ENCODE measurements at regions not wholly inside any gene's neighbourhood (a gene's known extent, or its start where the extent isn't known, plus 50 kb on each side); places are given as distances from the start of the nearest gene placed in this dataset.

DNA sequence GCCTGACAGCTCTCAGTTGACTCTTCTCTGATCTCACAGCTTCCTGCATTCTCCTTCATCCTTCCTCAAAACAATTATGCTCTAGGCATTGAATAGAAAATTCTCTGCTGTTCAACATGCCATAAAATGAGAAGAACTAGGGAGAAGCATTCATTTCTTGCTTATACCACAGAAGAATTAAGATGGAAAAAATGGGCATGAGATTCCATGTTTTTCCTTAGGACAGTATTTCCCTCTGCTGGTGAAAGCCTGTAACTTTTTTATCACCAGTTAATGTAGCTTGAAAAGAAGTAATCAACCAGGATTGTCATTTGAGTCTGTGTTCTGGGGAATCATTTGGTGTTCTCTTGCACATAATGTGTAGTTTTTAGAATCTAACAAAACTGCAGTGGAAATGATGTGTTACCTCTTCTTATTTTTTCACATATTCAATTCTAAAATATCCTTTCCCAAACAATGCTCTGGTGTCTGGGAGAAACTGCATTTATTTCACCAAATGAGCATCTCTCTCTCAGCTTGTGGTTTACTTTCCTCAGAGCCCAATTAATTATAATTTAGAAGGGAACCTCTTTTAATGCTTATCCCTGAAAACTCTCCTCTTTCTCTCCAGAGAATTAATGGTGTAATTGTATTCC, 92.8 kb upstream of the DCBLD2 start:
- DNase-seq (ENCODE audit: low spot score), result peak; percentile 11

DNA sequence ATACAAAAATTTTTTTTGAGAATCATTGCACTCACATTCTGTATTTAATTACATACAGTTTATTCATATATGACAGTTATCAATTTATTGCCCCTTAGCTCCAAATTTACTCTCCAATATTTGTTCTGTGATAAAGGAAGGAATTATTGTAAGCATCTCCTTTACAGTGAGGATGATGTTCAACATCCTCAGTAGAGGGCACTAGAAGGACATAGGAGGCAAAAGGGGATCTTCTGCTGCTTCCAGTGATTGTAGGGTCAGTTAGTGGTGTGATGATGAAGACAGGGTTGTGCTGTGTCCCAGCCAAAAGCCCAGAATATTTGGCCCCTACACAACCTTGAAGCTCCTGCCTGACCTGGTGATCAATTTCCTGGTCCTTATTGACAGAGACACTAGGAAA, 89.9 kb upstream of the DCBLD2 start:
- DNase-seq (ENCODE audit: low spot score), result no peak

DNA sequence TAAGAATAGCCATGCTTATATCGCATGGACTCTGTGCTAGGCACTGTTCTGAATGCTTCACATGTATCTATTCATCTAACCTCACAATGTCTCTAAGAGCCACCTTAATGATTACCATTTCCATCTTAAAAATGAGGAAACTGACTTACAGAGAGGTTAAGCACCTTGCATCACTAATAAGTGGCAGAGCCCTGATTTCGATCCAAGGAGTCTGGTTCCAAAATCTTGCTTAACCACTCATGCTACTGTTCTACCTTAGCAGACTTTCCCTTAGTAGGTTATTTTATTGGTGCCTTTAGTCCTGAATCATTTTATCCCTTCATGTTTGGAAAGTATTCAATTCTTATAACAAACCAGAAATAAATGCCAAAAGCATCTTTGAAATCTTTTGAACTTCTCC, 89.2 kb upstream of the DCBLD2 start:
- DNase-seq (ENCODE audit: low spot score), result no peak

- DNase-seq (ENCODE audit: low spot score), result peak; percentile 51
Measured at GRCh38 chr3:98986073-98986472, 84.6 kb upstream of the DCBLD2 start.

DNA sequence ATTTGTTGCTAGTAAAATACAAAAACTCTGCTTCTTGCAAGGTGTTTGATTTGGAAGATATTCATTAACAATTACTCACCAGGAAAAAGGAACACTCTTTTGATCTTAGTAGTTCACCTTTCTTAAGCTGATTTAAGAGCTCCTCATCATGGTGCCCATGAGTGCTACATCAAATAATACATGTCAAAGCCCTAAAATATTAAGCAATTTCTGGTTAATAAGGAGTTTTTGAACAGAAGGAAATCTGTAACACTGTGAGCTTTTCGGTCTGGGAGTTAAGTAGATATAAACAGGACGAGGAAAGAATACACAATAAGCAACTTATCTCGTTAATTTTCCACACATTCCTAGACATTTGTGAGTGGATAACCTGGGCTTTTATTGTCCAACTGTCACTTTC, 83.9 kb upstream of the DCBLD2 start:
- no peak for DNase-seq (ENCODE audit: low spot score)

- no peak for DNase-seq (ENCODE audit: low spot score)
Measured at GRCh38 chr3:98984024-98984423, 82.5 kb upstream of the DCBLD2 start.

GRCh38 chr3:98982351-98982750, 80.9 kb upstream of the DCBLD2 start:
- DNase-seq (ENCODE audit: low spot score), result no peak

GRCh38 chr3:98980915-98981596, 79.6 kb upstream of the DCBLD2 start:
- peak; percentile 32 for DNase-seq (ENCODE audit: low spot score)

GRCh38 chr3:98979296-98979695, 77.8 kb upstream of the DCBLD2 start:
- DNase-seq (ENCODE audit: low spot score), result no peak

DNA sequence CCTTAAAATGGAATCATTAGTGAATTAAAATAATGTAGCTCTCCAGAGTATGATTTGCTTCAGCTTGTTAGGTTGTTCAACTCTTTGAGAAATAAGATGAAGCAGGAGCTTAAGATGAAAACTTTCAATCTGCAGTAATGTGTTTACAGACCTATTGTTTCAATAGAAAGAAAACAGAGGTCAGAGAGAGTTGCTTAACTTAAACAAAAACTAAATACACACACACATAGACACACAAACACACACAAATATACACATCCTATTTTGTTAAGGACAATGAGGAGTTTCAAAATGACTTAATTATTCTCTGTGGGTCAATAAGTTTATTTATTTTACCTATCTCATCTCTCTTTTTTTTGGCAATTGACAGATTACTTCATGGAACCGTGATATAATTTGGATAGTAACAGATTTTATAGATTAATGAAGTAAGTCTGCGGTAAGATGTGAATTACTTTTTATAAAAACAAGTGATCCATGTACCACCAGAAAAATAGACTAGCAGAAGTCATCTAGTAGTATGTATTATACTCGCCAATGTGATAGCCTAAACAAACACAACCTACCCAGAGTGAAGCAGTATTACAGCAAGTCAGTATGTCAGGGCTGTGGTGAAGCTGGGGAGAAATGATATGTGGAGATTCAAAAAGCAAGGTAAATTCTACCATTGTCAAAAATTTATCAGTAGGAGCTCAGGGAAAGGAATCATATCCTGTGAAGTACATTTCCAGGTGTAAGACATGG, 76.7 kb upstream of the DCBLD2 start:
- no peak for DNase-seq (ENCODE audit: low spot score)

GRCh38 chr3:98977520-98977919, 76.0 kb upstream of the DCBLD2 start:
- peak; percentile 20 for DNase-seq (ENCODE audit: low spot score)

DNA sequence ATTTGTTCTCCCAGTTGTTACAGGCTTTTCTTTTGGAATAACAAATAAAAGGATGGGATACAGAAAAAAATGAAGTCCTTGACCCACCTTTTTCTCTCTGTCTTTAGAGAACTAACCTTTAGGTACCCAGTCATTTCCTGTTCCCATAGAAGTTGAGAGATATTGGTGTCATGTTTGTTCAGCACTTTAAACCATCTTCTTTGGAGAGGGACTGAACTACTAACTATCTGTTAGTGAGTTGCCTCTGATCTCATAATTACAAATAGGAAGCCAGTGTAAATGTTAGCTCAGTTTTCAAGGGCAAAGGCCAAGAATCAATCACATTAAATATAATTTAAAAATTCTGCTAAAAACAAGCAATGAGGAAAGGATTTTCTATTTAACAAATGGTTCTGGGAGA, 72.9 kb upstream of the DCBLD2 start:
- DNase-seq (ENCODE audit: low spot score), result no peak

DNA sequence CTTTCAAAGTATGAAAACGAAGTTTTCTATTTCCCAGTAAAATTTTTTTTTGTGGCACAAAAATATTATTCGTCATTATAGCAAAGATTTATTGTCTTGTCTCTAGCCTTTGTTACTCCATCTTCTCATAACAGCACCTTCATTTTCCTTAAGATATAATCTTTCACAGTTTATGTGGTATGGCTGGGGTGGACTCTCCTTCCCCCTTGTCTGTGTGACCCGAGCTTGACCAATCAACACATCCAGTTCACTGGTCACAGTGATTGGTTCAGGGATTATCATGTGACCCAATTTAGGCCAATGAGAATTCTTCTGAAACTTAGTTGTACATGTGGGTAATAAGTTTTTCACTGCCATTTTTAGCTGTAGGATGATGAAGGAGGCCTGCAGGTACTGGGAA, 71.2 kb upstream of the DCBLD2 start:
- no peak for DNase-seq (ENCODE audit: low spot score)

GRCh38 chr3:98972155-98972554, 70.7 kb upstream of the DCBLD2 start:
- peak; percentile 38 for DNase-seq (ENCODE audit: low spot score)

DNA sequence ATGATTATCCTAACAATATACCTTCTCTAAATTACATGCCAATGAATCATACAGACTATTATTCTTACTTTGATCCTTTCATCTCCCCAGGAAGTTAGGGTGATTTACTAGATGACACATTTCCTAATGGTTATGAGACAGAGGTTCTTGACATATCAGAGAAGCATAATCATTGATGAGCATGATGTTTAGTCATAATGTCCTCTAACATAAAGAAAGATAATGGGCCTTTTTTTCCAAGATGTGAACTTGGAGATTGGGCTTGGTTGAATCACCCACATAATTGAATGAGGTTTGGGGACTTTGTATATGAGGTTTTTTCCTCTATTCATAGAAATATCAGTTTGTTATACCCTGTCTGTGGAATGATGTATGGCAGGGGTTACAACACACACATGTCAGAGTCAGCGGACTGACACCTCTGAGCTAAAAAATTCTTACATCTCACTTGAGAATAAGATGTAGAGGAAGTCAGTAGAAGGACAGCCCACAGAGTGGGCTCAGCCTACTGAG, 69.7 kb upstream of the DCBLD2 start:
- peak; percentile 11 for DNase-seq (ENCODE audit: low spot score)

DNA sequence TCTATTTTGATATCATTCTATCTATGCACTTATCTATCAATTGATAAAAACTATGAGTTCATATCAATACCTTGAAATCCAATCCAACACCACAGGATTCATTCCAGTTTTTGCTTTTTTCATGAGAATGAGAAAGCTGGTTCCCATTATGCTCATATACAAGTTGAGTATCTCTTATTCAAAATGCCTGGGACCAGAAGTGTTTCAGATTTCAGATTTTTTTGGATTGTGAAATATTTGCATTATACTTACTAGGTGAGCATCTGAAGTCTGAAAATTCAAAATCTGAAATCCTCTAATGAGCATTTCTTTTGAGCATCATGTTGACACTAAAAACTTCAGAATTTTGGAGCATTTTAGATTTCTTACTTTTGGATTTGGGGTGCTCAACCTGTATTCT, 67.8 kb upstream of the DCBLD2 start:
- no peak for DNase-seq (ENCODE audit: low spot score)

DNA sequence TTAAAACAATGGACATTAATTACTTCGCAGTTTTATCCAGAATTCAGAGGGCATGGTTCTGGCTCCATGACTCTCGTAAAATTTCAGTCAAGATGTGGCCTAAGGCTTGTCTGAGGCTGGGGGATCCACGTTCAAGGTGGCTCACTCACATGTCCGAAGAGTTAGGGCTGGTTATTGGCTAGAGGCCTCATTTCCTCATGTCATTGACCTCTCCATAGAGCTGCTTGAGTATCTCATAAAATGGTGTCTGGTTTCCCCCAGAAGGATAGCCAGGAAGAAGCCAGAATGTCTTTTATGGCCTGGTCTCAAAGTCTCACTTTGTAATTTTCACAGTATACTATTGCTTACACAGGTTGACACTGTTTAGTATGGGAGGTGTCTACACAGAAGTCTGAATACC, 67.3 kb upstream of the DCBLD2 start:
- DNase-seq (ENCODE audit: low spot score), result no peak

GRCh38 chr3:98968347-98968746, 66.9 kb upstream of the DCBLD2 start:
- no peak for DNase-seq (ENCODE audit: low spot score)

DNA sequence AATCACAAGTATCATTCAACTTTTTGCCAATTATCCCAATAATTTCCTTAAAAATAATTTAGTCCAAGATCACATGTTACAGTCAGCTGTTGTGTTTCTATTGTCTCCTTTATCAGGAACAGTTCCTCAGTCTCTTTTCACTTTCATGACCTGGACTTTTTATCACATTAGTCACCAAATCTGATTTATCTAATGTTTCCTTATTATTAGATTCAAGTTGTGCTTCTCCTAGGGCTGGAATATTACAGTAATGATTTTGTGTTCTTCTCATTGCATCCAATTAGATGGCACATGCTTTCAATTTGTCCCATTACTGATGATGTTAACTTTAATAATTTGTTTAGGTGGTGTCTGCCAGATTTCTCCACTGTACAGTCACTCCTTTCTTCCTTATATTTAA, 66.3 kb upstream of the DCBLD2 start:
- DNase-seq (ENCODE audit: low spot score), result no peak

GRCh38 chr3:98966862-98967546, 65.5 kb upstream of the DCBLD2 start:
- DNase-seq (ENCODE audit: low spot score), result no peak

- DNase-seq (ENCODE audit: low spot score), result no peak
Measured at GRCh38 chr3:98966434-98966833, 64.9 kb upstream of the DCBLD2 start.

DNA sequence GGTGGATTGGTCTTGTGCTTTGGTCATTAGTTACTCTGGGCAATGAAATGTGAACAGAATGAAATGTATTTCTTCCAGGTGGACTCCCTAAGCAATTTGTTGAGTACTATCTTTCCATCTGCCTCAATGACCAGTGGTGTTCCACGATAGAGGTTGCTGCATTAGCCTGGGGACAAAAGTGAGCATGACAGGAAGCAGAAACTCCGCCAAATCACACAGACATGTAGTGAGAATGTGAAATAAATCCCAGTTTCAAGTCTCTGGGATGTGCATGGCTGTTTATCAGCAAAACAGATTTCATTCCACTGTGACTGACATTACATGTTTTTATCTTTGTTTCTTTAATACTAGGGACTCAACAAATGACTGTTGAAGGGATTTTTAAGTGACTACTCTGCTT, 63.3 kb upstream of the DCBLD2 start:
- no peak for DNase-seq (ENCODE audit: low spot score)

DNA sequence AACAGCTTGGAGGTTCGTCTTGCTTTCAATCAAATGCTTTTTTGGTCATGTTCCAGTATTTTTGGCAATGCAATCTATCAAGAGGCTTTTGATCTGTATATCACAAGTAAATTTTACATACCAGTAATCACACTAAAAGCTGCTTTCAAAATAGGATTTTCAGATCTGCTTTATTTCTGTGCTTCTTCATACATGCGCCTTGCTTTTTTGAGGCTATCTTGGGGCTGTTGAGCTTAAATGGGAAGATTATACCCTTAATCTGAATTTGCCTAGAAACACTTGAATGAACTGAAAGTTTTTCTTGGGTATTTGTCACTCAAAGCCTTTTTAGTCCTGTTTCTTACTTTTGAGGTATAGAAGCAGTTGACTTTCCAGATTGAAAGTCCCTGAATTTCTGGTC, 62.1 kb upstream of the DCBLD2 start:
- no peak for DNase-seq (ENCODE audit: low spot score)
